HG03378 (cell line): ENCODE measurements at regions not wholly inside any gene's neighbourhood (a gene's known extent, or its start where the extent isn't known, plus 50 kb on each side); places are given as distances from the start of the nearest gene placed in this dataset.

ENCODE experiments used
- ATAC-seq: cut with Tn5 transposase; IDR thresholded peaks from one replicate; pipeline ENCODE4 v1.9.1; 2021; ENCODE audit warnings: mild to moderate bottlenecking, moderate library complexity; ENCODE audit not compliant: unreplicated experiment

DNA sequence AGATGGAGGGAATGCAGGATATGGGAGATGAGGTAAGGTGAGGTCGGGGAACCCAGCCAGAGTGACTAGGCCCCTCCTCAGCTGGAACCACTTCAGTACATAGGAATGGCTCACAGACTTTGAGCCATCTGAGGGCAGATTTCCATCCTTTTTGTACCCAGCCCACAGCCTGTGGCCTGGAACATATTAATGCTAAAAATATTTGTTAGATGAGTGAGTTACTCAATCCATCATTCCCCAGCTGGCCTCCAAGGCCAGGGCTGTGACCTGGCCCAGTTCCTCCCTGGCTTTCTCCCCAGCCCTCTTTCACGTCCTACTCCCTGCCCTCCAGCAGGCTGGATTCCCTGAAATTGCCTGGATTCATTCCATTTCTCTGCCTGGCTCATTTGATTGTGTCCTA, 57.2 kb upstream of the PRDM11 start:
- no peak for ATAC-seq

DNA sequence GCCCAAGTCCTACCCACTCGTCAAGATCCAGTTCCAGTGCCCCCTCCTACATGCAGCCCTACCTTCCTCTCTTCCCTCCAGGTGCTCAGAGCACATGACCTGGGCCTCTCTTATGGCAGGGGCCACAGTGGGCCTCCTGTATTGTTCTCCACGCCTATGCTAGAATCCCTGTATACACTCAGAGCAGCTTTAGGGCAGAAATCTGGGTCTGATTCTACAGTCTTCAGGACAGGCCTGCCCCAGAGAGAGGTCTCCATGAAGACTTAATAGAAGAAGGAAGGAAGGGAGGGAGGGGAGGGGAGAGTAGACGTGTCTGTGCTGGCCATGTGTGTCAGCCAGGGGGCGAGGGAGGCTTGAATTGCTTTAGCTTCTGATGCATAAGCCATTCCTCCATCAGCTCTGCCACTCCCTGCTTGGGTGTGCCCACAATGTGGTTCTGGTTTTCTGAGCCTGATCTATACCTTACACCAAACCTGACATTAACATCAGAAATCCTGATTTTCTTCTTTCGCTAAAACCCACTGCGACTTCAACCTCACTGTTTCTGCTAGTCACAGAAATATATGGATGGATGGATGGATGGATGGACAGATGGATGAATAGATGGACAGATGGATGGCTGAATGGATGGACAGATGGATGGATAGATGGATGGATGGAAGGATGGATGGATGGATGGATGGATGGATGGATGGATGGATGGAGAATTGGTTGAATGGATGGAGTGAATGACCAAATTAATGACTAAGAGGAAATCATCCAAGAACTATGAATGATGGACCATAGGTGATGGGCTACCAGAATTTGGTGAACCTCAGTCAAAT, 56.6 kb upstream of the PRDM11 start:
- no peak for ATAC-seq

DNA sequence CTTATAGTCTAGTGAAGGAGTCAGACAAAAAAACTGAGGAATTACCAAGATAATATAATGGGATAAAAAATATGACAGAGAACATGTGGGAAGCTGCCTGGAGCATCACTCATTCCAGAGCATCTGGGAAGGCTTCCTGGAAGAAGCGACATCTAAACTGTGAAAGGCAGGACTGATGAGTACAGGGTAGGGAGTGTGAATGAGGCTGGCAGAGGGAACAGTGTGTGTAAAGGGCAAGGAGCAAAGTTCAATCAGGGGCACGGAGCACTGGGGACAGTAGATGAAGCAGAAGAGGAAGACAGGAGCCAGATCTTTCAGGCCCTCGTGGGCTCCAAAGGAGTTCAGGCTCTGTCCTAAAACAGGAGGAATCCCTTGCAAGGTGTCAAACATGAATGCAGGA, 55.8 kb upstream of the PRDM11 start:
- ATAC-seq, result no peak

DNA sequence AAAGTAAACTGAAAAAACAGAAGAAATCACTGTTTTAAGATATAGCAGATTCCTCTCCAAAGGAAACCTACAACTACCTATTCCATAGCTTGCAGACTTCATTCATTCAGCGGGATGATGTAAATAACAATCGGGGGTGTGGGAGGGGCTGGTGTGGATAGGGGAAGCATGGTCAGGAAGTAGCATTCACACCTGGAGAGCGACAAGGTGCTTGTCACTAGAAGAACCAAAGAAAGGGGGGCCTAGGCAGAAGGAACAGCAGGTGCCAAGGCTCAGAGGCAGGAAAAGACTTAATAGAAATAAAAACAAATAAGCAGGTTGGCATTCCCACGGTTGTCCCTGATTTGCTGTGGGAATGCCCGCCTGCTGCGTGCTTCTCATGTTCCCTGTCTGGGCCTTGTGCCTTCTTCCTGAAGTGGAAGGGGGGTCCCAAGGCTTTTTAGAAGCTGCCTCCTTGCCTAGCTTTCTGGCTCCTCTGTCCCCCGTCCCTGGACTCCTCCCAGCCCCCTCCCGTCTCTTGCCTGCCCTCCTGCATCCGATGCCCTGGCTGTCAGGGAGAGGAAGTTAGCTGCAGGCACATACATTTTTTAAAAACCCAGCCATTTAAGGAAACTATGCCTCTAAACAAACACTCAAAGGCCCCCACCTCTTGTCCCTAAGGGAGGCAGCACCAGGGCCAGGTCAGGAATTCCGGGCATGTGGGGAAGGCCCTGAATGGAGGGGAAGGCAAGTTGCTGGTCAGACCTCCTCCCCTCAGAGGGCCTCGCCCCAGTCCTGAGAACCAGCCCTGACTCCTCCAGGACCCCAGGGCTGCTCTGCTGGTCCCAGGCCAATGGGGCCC, 54.7 kb upstream of the PRDM11 start:
- no peak for ATAC-seq

DNA sequence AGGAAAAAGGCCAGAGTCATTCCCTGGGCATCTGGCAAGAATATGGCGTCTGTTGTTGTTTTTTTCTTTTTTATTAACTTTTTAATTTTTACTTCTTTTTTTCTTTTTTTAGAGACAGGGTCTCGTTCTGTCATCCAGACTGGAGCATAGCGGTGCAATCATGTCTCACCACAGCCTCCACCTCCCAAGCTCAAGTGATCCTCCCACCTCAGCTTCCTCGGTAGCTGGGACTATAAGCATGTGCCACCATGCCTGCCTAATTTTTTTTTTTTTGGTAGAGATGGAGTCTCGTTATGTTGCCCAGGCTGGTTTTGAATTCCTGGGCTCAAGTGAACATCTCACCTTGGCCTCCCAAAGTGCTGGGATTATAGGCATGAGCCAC, 54.0 kb upstream of the PRDM11 start:
- no peak for ATAC-seq

DNA sequence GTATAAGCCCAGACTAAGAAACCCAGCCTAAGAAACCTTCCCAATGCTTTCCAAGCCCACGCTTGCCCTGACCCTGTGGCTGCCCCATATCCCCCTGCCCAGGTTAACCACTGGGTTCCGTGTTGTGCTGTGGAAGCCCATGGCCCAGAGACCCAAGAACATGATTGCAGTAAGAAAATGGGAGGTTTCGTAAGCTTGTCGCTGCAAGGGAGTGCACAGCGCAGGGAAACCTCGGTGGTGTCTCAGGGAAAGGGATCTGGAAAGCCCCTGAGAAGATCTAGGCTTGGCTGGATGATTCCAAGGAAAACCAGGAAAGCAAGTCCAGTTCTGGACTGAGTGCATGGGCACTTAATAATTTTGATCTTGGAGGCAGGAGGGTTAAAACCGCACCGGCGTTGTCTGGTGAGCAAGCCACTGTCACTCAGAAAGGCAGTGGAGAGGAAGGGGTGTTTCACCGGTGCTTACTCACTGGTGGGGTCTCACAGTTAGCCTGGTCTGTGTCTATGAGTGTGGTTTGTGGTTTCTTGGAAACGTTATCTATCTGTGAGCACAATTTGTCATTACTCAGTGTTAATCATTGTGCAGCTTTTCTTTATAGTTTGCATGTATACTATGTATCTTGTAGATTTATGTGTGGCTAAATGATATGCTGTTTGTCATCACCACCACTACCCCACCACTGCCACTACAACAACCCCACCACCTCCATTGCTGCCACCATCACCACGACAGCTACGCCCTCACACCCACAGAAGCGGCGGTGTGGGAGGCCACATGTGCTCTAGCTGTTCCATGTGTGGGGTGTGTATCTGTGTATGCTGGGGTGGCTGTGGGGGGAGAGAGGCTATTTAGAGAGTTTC, 53.3 kb upstream of the PRDM11 start:
- ATAC-seq, result no peak

DNA sequence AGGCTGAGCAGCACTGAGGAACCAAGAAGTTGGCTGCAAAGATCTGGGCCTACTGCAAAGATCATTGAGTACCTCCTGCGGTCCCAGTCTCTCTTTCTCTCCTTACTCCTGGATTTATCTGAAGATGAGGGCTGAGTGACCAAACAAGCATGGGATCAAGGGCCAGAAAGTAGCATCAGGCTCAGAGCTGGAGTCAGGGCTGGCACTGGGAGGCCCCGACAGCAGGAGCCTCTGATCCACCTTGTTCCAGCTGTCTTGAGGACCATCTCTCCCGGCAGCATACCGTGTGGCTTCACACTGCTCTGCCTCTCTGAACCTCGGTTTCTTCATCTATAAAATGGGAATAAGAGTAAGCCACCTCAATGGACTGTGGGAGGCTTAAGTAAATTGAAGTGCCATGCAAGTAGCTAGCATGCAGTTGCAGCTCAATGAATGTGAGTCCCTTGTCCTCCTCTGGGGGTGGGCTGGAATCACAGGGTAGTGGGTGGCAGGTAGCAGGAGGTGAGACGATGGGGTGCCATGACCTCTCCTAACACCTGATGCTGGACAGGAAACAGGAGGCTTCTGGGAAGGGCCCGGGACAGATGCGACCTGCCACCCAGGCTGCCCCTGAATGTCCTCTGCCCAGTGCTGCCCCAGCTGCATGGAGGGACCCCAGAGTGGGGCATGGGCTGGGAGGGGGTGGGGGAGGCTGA, 52.5 kb upstream of the PRDM11 start:
- no peak for ATAC-seq

DNA sequence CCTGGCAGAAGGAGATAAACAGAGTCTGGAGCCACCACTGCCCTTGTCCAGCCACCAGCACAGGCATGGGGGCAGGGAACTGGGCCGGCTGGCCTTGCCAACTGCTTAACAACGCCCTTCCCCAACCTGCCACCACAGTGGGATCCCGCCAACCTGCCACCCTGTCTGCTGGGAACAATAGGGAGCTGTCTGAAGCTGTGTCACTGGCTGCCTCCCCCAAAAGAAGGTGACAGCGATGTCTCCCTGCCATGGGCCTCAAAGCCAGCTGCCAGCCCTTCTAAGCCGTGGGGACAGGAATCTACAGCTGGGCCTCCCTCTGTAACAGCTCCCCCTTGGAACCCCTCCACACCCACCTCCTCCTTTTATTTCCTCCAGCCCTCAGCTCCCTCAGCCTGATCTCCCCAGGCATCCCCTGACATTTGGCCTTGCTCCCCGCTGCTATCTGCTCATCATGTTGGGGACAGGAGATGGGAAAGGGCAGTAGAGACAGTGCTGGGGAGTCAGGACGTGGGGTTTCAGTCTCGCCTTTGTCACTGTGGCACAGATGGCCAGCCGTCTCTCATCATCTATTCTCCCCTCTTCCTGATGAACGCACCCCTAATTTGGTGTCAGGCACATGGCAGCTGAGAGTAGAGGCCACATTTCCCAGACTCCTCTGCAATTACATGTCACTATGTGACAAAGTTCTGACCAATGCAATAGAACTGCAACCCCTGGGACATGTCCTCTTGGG, 51.3 kb upstream of the PRDM11 start:
- ATAC-seq, result no peak

DNA sequence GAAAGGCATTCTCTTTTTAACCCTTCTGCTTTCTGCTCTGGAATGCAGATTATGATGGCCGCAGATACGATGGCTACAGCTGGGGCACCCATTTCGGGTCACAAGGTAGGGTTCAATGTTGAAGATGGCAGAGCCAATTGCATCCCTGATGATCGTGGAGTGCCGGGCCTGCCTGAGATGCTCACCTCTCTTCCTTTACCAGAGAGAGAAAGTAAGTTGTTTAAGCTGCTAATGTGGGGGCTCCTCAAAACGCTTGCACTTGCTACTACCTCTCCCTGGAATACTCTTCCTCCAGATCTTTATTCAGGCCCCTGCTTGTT, 50.8 kb upstream of the PRDM11 start:
- ATAC-seq, result no peak

DNA sequence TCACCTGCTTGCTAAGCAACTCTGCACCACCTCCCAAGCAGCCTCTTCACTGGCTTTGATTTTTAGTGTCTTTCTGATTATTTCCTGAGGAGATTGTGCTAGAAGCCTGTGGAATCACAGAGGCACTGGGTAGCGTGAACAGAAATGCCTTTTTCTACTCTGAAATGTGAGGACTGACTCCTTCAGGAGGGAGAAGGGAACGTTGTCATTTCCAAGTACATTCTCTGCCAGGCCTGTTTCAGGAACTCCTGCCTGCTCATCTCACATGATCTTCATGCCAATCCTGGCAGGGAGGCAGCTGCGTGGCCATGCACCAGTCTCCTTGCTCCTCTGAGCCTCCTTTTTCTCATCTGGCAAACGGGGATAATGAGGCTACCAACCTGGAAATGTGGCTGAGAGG, 49.8 kb upstream of the PRDM11 start:
- no peak for ATAC-seq
